Karpas-422 (cell line): ENCODE measurements at regions not wholly inside any gene's neighbourhood (a gene's known extent, or its start where the extent isn't known, plus 50 kb on each side); places are given as distances from the start of the nearest gene placed in this dataset.
A peak's percentile ranks its signal among the peaks of the same experiment; 100 is the strongest.

Experiments used
- DNase-seq: peaks from one replicate; pipeline ENCODE4 v3.0.0-alpha.2; 2015
- H2AFZ ChIP-seq: fragments of 200-600 bp; sonication (generic); 2 replicates; pipeline ENCODE4 v1.6.1; 2014; ENCODE audit warnings: antibody characterized with exemption, low read length, mixed read lengths
- H3K27ac ChIP-seq: fragments of 200-600 bp; sonication (generic); 2 replicates; pipeline ENCODE4 v1.5.1; 2014; ENCODE audit warnings: mild to moderate bottlenecking, low read length, moderate library complexity
- H3K27me3 ChIP-seq: fragments of 200-600 bp; sonication (generic); 2 replicates; pipeline ENCODE4 v1.6.1; 2014; ENCODE audit warnings: low read length, mixed read lengths
- H3K36me3 ChIP-seq: fragments of 200-600 bp; sonication (generic); 2 replicates; pipeline ENCODE4 v1.6.1; 2014; ENCODE audit warnings: low read length, mixed read lengths; ENCODE audit not compliant: insufficient read depth
- H3K4me1 ChIP-seq: fragments of 200-600 bp; sonication (generic); 2 replicates; pipeline ENCODE4 v1.6.1; 2014; ENCODE audit warnings: mild to moderate bottlenecking, low read length, mixed read lengths
- H3K4me2 ChIP-seq: fragments of 200-600 bp; sonication (generic); 2 replicates; pipeline ENCODE4 v1.6.1; 2014; ENCODE audit warnings: low read length, low read depth, mild to moderate bottlenecking; ENCODE audit not compliant: poor library complexity, severe bottlenecking
- H3K4me3 ChIP-seq: fragments of 200-600 bp; sonication (generic); 2 replicates; pipeline ENCODE4 v1.5.1; 2014; ENCODE audit warnings: mild to moderate bottlenecking, antibody characterized with exemption, low read length, mixed read lengths
- H3K79me2 ChIP-seq: fragments of 200-600 bp; sonication (generic); 2 replicates; pipeline ENCODE4 v1.6.1; 2014; ENCODE audit warnings: mild to moderate bottlenecking, low read length, mixed read lengths
- H3K9ac ChIP-seq: fragments of 200-600 bp; sonication (generic); 2 replicates; pipeline ENCODE4 v1.6.0; 2014; ENCODE audit warnings: low read length
- H3K9me2 ChIP-seq: fragments of 200-600 bp; sonication (generic), shearing (Covaris generic); replicated peaks from 2 replicates; pipeline ENCODE4 v1.6.0; 2014; ENCODE audit warnings: mild to moderate bottlenecking, low read length, moderate library complexity; ENCODE audit not compliant: insufficient read depth
- H3K9me3 ChIP-seq: fragments of 300-700, 200-600 bp; sonication (generic); 2 replicates; pipeline ENCODE4 v1.6.1; 2014; ENCODE audit warnings: low read length, mixed read lengths
- H4K20me1 ChIP-seq: fragments of 200-600 bp; sonication (generic); 2 replicates; pipeline ENCODE4 v1.6.1; 2014; ENCODE audit warnings: mild to moderate bottlenecking, antibody characterized with exemption, low read length, low read depth; ENCODE audit not compliant: insufficient read depth

GRCh38 chr20:52267418-52267817 lies 75.8 kb upstream of the ZFP64 start:
- no peaks in the 10 kb centered on the region for H3K4me1 ChIP-seq
- no peaks in the 10 kb centered on the region for H3K36me3 ChIP-seq

GRCh38 chr20:52263757-52264156 lies 72.2 kb upstream of the ZFP64 start:
- no peaks in the 10 kb centered on the region for H3K4me1 ChIP-seq
- no peak overlapping the region for H3K4me3 ChIP-seq
- H3K36me3 ChIP-seq, result no peaks in the 10 kb centered on the region
- H3K9me2 ChIP-seq, result no peaks in the 10 kb centered on the region
- no peak overlapping the region for H3K9ac ChIP-seq
- DNase-seq, result no peak
- no peaks in the 10 kb centered on the region; the same call in 1 of the 2 replicates for H3K27me3 ChIP-seq
- no peaks in the 10 kb centered on the region for H4K20me1 ChIP-seq
- no peaks in the 10 kb centered on the region for H3K9me3 ChIP-seq
- no peak overlapping the region for H2AFZ ChIP-seq
- no peak overlapping the region for H3K4me2 ChIP-seq
- no peak overlapping the region for H3K27ac ChIP-seq
- no peaks in the 10 kb centered on the region for H3K79me2 ChIP-seq

More at GRCh38 chr20:52267418-52267817, 75.8 kb upstream of the ZFP64 start:
- H3K79me2 ChIP-seq, result no peaks in the 10 kb centered on the region
- H3K4me2 ChIP-seq, result no peak overlapping the region
- H3K9ac ChIP-seq, result no peak overlapping the region
- DNase-seq, result no peak
- H3K9me2 ChIP-seq, result no peaks in the 10 kb centered on the region
- no peak overlapping the region for H3K27ac ChIP-seq
- no peak overlapping the region for H2AFZ ChIP-seq
- no peaks in the 10 kb centered on the region for H3K27me3 ChIP-seq
- no peaks in the 10 kb centered on the region for H4K20me1 ChIP-seq
- H3K4me3 ChIP-seq, result no peak overlapping the region
- no peaks in the 10 kb centered on the region for H3K9me3 ChIP-seq

- H3K27me3 ChIP-seq, result no peaks in the 10 kb centered on the region; the same call in 1 of the 2 replicates
- H3K36me3 ChIP-seq, result no peaks in the 10 kb centered on the region
- peak; percentile 45 for DNase-seq
- H4K20me1 ChIP-seq, result no peaks in the 10 kb centered on the region
- H2AFZ ChIP-seq, result no peak overlapping the region
- no peak overlapping the region for H3K27ac ChIP-seq
- H3K9ac ChIP-seq, result no peak overlapping the region
- H3K9me2 ChIP-seq, result no peaks in the 10 kb centered on the region
- H3K9me3 ChIP-seq, result no peaks in the 10 kb centered on the region
- H3K4me3 ChIP-seq, result no peak overlapping the region
- no peak overlapping the region for H3K4me2 ChIP-seq
- H3K79me2 ChIP-seq, result no peaks in the 10 kb centered on the region
- no peaks in the 10 kb centered on the region for H3K4me1 ChIP-seq
These were observed 70.2 kb upstream of the ZFP64 start for GRCh38 chr20:52261792-52262191.

- no peak overlapping the region for H3K4me2 ChIP-seq
- H3K9me3 ChIP-seq, result no peaks in the 10 kb centered on the region
- H3K79me2 ChIP-seq, result no peaks in the 10 kb centered on the region
- no peak overlapping the region for H2AFZ ChIP-seq
- H3K4me3 ChIP-seq, result no peak overlapping the region
- no peaks in the 10 kb centered on the region for H4K20me1 ChIP-seq
- H3K36me3 ChIP-seq, result no peaks in the 10 kb centered on the region
- no peaks in the 10 kb centered on the region; the same call in 1 of the 2 replicates for H3K27me3 ChIP-seq
- H3K27ac ChIP-seq, result no peak overlapping the region
- no peaks in the 10 kb centered on the region for H3K4me1 ChIP-seq
- DNase-seq, result no peak
- no peaks in the 10 kb centered on the region for H3K9me2 ChIP-seq
- no peak overlapping the region for H3K9ac ChIP-seq
These were observed 67.7 kb upstream of the ZFP64 start for GRCh38 chr20:52259295-52259694.

- no peak overlapping the region for H3K4me3 ChIP-seq
- no peak overlapping the region for H3K27ac ChIP-seq
- no peak overlapping the region for H3K9ac ChIP-seq
- no peaks in the 10 kb centered on the region for H3K36me3 ChIP-seq
- H3K79me2 ChIP-seq, result no peaks in the 10 kb centered on the region
- no peaks in the 10 kb centered on the region for H4K20me1 ChIP-seq
- no peaks in the 10 kb centered on the region for H3K4me1 ChIP-seq
- H3K4me2 ChIP-seq, result no peak overlapping the region
- DNase-seq, result no peak
- no peak overlapping the region for H2AFZ ChIP-seq
- no peaks in the 10 kb centered on the region for H3K9me2 ChIP-seq
- no peaks in the 10 kb centered on the region for H3K9me3 ChIP-seq
- no peaks in the 10 kb centered on the region; the same call in 1 of the 2 replicates for H3K27me3 ChIP-seq
These were observed 64.9 kb upstream of the ZFP64 start for GRCh38 chr20:52256454-52256853.

GRCh38 chr20:52252664-52253063 lies 61.1 kb upstream of the ZFP64 start:
- H3K9me3 ChIP-seq, result no peaks in the 10 kb centered on the region
- no peaks in the 10 kb centered on the region for H3K79me2 ChIP-seq
- no peaks in the 10 kb centered on the region for H3K4me1 ChIP-seq
- H3K36me3 ChIP-seq, result no peaks in the 10 kb centered on the region
- no peak overlapping the region for H3K9ac ChIP-seq
- no peak for DNase-seq
- H3K4me2 ChIP-seq, result no peak overlapping the region
- H3K4me3 ChIP-seq, result no peak overlapping the region
- H3K27me3 ChIP-seq, result no peaks in the 10 kb centered on the region
- H4K20me1 ChIP-seq, result no peaks in the 10 kb centered on the region
- no peaks in the 10 kb centered on the region for H3K9me2 ChIP-seq
- H3K27ac ChIP-seq, result no peak overlapping the region
- no peak overlapping the region for H2AFZ ChIP-seq

- H3K9me2 ChIP-seq, result no peaks in the 10 kb centered on the region
- no peak overlapping the region for H3K27ac ChIP-seq
- no peak overlapping the region for H3K9ac ChIP-seq
These were observed 60.2 kb upstream of the ZFP64 start for GRCh38 chr20:52251827-52252226.

GRCh38 chr20:52251136-52251700 lies 59.6 kb upstream of the ZFP64 start:
- H3K9me3 ChIP-seq, result no peaks in the 10 kb centered on the region
- no peak overlapping the region for H3K27ac ChIP-seq
- H3K9me2 ChIP-seq, result no peaks in the 10 kb centered on the region
- no peak overlapping the region for H2AFZ ChIP-seq
- no peak overlapping the region for H3K4me2 ChIP-seq
- no peak for DNase-seq
- no peak overlapping the region for H3K9ac ChIP-seq
- H4K20me1 ChIP-seq, result no peaks in the 10 kb centered on the region
- no peaks in the 10 kb centered on the region for H3K36me3 ChIP-seq
- H3K79me2 ChIP-seq, result no peaks in the 10 kb centered on the region
- no peaks in the 10 kb centered on the region for H3K27me3 ChIP-seq
- H3K4me3 ChIP-seq, result no peak overlapping the region
- H3K4me1 ChIP-seq, result no peaks in the 10 kb centered on the region

More at GRCh38 chr20:52251827-52252226, 60.2 kb upstream of the ZFP64 start:
- DNase-seq, result no peak
- no peak overlapping the region for H3K4me2 ChIP-seq
- H3K79me2 ChIP-seq, result no peaks in the 10 kb centered on the region
- no peaks in the 10 kb centered on the region for H4K20me1 ChIP-seq
- H2AFZ ChIP-seq, result no peak overlapping the region
- no peaks in the 10 kb centered on the region for H3K36me3 ChIP-seq
- no peaks in the 10 kb centered on the region for H3K27me3 ChIP-seq
- no peaks in the 10 kb centered on the region for H3K4me1 ChIP-seq
- no peaks in the 10 kb centered on the region for H3K9me3 ChIP-seq
- no peak overlapping the region for H3K4me3 ChIP-seq
